GM12878 (cell line): ENCODE measurements at regions not wholly inside any gene's neighbourhood (a gene's known extent, or its start where the extent isn't known, plus 50 kb on each side); places are given as distances from the start of the nearest gene placed in this dataset.

Source experiments
- ATAC-seq: fragments of 200-7000 bp; cut with Tn5 transposase; 3 replicates; pipeline ENCODE4 v1.9.1; 2020; ENCODE audit warnings: mild to moderate bottlenecking, moderate library complexity
- BruUV-seq: library from RNA; stranded (reverse); fragments of 400-500 nt; replicated peaks from 2 replicates; lab custom pipeline; 2021; lab: Mats Ljungman, UMichigan
- CTCF ChIA-PET: fragments of 300-600 bp; sonication (Branson Sonifier 250); formaldehyde crosslinking; extraction: SDS; loops from one replicate; lab custom pipeline; 2021; ENCODE audit warnings: inconsistent platforms; lab: Yijun Ruan, JAX
- POLR2A ChIA-PET: fragments of 350-600 bp; formaldehyde crosslinking; extraction: SDS; loops from one replicate; lab custom pipeline; 2021; ENCODE audit warnings: inconsistent platforms; lab: Charles Lee
- RAD21 ChIA-PET: fragments of 300-600 bp; sonication (Branson Sonifier 250); formaldehyde crosslinking; loops from one replicate; lab custom pipeline; 2023; ENCODE audit warnings: antibody characterized with exemption; ENCODE audit not compliant: unreplicated experiment; lab: Charles Lee
- SMC1A ChIA-PET: fragments of 300-600 bp; sonication (Branson Sonifier 250); formaldehyde crosslinking; loops from one replicate; lab custom pipeline; 2023; ENCODE audit not compliant: unreplicated experiment, uncharacterized antibody; lab: Charles Lee
- DNase-seq: peaks from one replicate; pipeline ENCODE4 v3.0.0-alpha.2; 2011; ENCODE audit warnings: low read depth, low spot score
- FAIRE-seq: peaks from 3 replicates; lab custom pipeline; 2011; peaks lifted over from hg19 to GRCh38; lab: Jason Lieb, UNC
- H2AFZ ChIP-seq: 2 replicates; pipeline ENCODE4 v1.6.0; 2011; ENCODE audit warnings: low read depth, low read length, control low read depth; ENCODE audit not compliant: control insufficient read depth
- H3K27ac ChIP-seq: 2 replicates; pipeline ENCODE4 v1.5.1; 2011; ENCODE audit warnings: control low read depth; ENCODE audit not compliant: control insufficient read depth, insufficient read depth
- H3K27me3 ChIP-seq, 2 experiments: replicated peaks in 1 of 2; 2 replicates each; pipeline versions ENCODE4 v1.6.0 to v1.6.1; 2011; ENCODE audit warnings: low read length in 1 of 2; ENCODE audit not compliant: control insufficient read depth in 2 of 2, insufficient read depth in 2 of 2
- H3K36me3 ChIP-seq, 2 experiments: 2 replicates each; pipeline ENCODE4 v1.5.1; 2011; ENCODE audit warnings: low read length in 1 of 2; ENCODE audit not compliant: control insufficient read depth in 2 of 2, insufficient read depth in 2 of 2
- H3K4me1 ChIP-seq: 2 replicates; pipeline ENCODE4 v1.6.1; 2011; ENCODE audit warnings: mild to moderate bottlenecking, low read length, moderate library complexity, mixed read lengths; ENCODE audit not compliant: control insufficient read depth, insufficient read depth
- H3K4me2 ChIP-seq: 2 replicates; pipeline ENCODE4 v1.6.0; 2011; ENCODE audit warnings: control low read depth; ENCODE audit not compliant: control insufficient read depth, insufficient read depth
- H3K4me3 ChIP-seq: fragments of 200-600 bp; sonication (generic); 2 replicates; pipeline ENCODE4 v1.5.1; 2016
- H3K79me2 ChIP-seq: 2 replicates; pipeline ENCODE4 v1.6.0; 2011; ENCODE audit warnings: low read length; ENCODE audit not compliant: control insufficient read depth, insufficient read depth
- H3K9ac ChIP-seq: 2 replicates; pipeline ENCODE4 v1.8.0; 2011; ENCODE audit warnings: low read length, control low read depth, mixed read lengths; ENCODE audit not compliant: control insufficient read depth, insufficient read depth
- H3K9me3 ChIP-seq: replicated peaks from 3 replicates; pipeline ENCODE4 v1.5.1; 2011; ENCODE audit warnings: mild to moderate bottlenecking, low read length; ENCODE audit not compliant: control insufficient read depth, insufficient read depth
- H4K20me1 ChIP-seq: 2 replicates; pipeline ENCODE4 v1.6.0; 2011; ENCODE audit not compliant: control insufficient read depth, insufficient read depth
- CBX5 ChIP-seq: sonication (generic); IDR thresholded peaks from 2 replicates; pipeline ENCODE4 v1.6.1; 2016; ENCODE audit warnings: low read depth, moderate library complexity, mild to moderate bottlenecking, inconsistent platforms
- CREB1 ChIP-seq: IDR thresholded peaks from 2 replicates; pipeline ENCODE4 v1.6.1; 2012; ENCODE audit warnings: low read depth, mild to moderate bottlenecking, inconsistent platforms
- DPF2 ChIP-seq: fragments of 450-650 bp; IDR thresholded peaks from 2 replicates; pipeline ENCODE4 v1.6.1; 2017; ENCODE audit warnings: mild to moderate bottlenecking
- EED ChIP-seq: sonication (generic); IDR thresholded peaks from 2 replicates; pipeline ENCODE4 v1.6.1; 2016; ENCODE audit warnings: antibody characterized with exemption, low read depth
- FOS ChIP-seq: IDR thresholded peaks from 3 replicates; pipeline ENCODE4 v1.6.1; 2011; ENCODE audit warnings: borderline replicate concordance; ENCODE audit not compliant: insufficient read length; ENCODE audit errors: extremely low read depth
- KLF5 ChIP-seq: fragments of 450-650 bp; IDR thresholded peaks from 2 replicates; pipeline ENCODE4 v1.6.1; 2014; ENCODE audit warnings: mild to moderate bottlenecking; ENCODE audit not compliant: partially characterized antibody
- LARP7 ChIP-seq: fragments of 450-650 bp; IDR thresholded peaks from 2 replicates; pipeline ENCODE4 v1.6.1; 2017; ENCODE audit warnings: mild to moderate bottlenecking
- MTA3 ChIP-seq: IDR thresholded peaks from 2 replicates; pipeline ENCODE4 v1.6.1; 2012; ENCODE audit warnings: low read length, inconsistent platforms, borderline replicate concordance
- MYB ChIP-seq: fragments of 150-350 bp; IDR thresholded peaks from 2 replicates; pipeline ENCODE4 v1.6.1; 2014; ENCODE audit warnings: mild to moderate bottlenecking, low read depth, low read length, borderline replicate concordance
- PML ChIP-seq: IDR thresholded peaks from 2 replicates; pipeline ENCODE4 v1.6.1; 2012; ENCODE audit warnings: low read length, inconsistent platforms
- RAD21 ChIP-seq: IDR thresholded peaks from 2 replicates; pipeline ENCODE4 v1.6.1; 2011; ENCODE audit warnings: mild to moderate bottlenecking, low read depth, low read length, moderate library complexity; ENCODE audit not compliant: insufficient read depth
- ZNF622 ChIP-seq: fragments of 450-650 bp; IDR thresholded peaks from 2 replicates; pipeline ENCODE4 v1.6.1; 2017; ENCODE audit warnings: mild to moderate bottlenecking, inconsistent platforms
- ZSCAN29 ChIP-seq: fragments of 450-650 bp; IDR thresholded peaks from 2 replicates; pipeline ENCODE4 v1.6.1; 2017; ENCODE audit warnings: mild to moderate bottlenecking, moderate library complexity
- WGBS: methylation state at CpG from one replicate; pipeline ENCODE4 v1.1.6; 2016; ENCODE audit warnings: low lambda C conversion rate; ENCODE audit not compliant: insufficient replicate concordance, insufficient coverage; ENCODE audit errors: missing lambda C conversion rate; 5-methylcytosine and 5-hydroxymethylcytosine counted together
- in situ Hi-C: fragments of 300-500 bp; cut with MboI; formaldehyde crosslinking; loops from 9 replicates; pipeline ENCODE4 v1.14.3; 2018; ENCODE audit warnings: mixed read lengths
- intact Hi-C: fragments of 100-400 bp; cut with micrococcal nuclease; formaldehyde crosslinking; loops from one replicate; pipeline ENCODE4 v1.14.2; 2022; ENCODE audit not compliant: unreplicated experiment
- TF ChIP-seq, protein P1 (sequence below): IDR thresholded peaks from 2 replicates; pipeline ENCODE4 v1.6.1; 2012; ENCODE audit warnings: low read length, inconsistent platforms
- TF ChIP-seq, protein P2 (sequence below): fragments of 450-650 bp; IDR thresholded peaks from 2 replicates; pipeline ENCODE4 v1.6.1; 2017; ENCODE audit warnings: borderline replicate concordance

DNA sequence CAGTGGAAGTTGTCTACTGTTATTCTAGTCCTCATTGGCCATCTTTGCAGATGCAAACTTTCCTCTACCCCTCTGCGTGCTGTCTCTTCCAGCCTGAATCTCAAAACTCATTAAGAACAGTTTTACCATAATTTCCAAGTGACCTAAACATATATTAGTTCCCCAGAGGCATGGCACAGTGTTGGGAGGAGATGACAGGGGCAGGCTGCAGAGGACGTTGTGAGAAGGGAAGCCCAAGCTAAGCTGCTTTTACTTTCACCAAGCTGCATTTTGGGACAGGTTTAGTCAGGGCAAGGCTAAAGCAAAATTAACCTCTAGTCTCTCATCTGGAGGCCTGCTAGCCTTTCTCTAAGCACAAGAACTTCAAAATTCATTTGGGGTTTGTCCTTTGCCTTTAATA, 318.6 kb upstream of the SATB1 start:
- SMC1A ChIA-PET: interaction anchor here (0.9 kb wide), 1 partner anchor 28 kb away, joined by 3 read pairs; no protein-coding TSS in a partner anchor
- no peak overlapping the region for H3K4me2 ChIP-seq
- POLR2A ChIA-PET: no interaction called here
- H3K79me2 ChIP-seq: no peaks in the 10 kb centered on the region
- no peak for FAIRE-seq
- intact Hi-C loops: loop anchor here (10.0 kb wide), 1 partner anchor 319 kb away; the partner anchor contains the start of gene SATB1
- ATAC-seq: no peak
- DNase-seq: no peak
- H4K20me1 ChIP-seq: no peaks in the 10 kb centered on the region
- no peaks in the 10 kb centered on the region; a peak in 1 of 4 replicates for H3K27me3 ChIP-seq
- peaks cover 2% of the 10 kb centered on the region; the same call in 2 of the 3 replicates for H3K9me3 ChIP-seq
- TF ChIP-seq KLF5 (no peak), MYB (no peak)
- TF ChIP-seq, all 136 proteins: peak for 0
- in situ Hi-C loops: no loop called here
- Histone ChIP-seq H2AFZ (no peak overlapping the region), H3K4me3 (no peak overlapping the region), H3K27ac (no peak overlapping the region), H3K9ac (no peak overlapping the region), H3K4me1 (peaks cover 17% of the 10 kb centered on the region), H3K36me3 (no peaks in the 10 kb centered on the region)
- CTCF ChIA-PET: no interaction called here
- RAD21 ChIA-PET: no interaction called here
- WGBS: 38% methylated on average over 2 of the region's 2 CpGs
- no TSS peak for BruUV-seq

DNA sequence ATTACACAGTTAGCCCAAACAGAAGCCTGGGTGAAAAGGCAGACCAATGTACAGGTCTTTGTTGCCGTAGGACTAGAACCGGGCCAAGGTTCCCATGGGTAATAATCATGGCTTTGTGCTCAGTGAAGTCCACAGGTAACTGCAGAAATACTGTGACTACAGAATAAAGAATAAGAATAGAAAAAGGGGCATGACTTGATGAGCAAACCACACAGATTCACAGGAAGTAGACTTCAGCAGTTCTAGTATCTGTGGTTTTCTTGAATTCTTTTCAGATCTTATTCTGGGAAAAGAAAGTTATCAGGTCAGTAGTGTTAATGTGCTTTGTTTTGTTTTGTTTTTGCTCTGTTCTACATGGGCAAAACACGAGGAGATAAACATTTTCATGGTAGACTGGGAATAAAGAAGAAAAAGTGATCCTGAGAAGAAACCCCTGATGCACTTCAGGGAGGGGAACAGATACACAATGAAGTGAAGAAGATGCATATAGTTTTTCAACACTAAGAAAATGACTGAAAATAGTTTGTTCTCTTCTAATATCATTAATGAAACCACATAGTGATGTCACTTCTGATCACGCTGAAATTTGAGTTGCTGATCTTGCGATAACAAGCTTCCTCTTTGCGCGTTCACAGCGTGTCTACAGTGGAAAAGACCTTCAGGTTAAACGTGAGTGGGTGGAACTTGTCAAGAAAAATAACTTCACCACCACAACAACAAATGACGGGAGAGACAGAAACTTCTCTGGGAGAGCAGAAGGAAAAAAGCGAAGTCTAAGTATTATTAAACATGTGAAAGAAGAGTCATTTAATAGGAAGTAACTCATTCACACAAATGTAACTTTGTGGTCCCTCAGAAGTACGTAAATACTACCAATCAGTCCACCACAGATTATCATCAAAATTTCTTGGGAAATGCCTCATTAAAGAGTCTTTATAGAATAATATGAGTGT, 315.8 kb upstream of the SATB1 start:
- H4K20me1 ChIP-seq: no peaks in the 10 kb centered on the region
- H3K4me1 ChIP-seq: peaks cover 17% of the 10 kb centered on the region
- peak; percentile 61 for DNase-seq
- no TSS peak for BruUV-seq
- peak overlapping the region; percentile 53 for H3K27ac ChIP-seq
- POLR2A ChIA-PET: no interaction called here
- intact Hi-C loops (loop anchor here (10.0 kb wide), 1 partner anchor 316 kb away; the partner anchor contains the start of gene SATB1), in situ Hi-C loops (no loop called here)
- SMC1A ChIA-PET: interaction anchor here (1.0 to 2.7 kb wide), 7 partner anchors 9 to 185 kb away, joined by 3 to 8 read pairs (median 4); no protein-coding TSS in a partner anchor
- CTCF ChIA-PET: no interaction called here
- H3K4me2 ChIP-seq: peak overlapping the region; percentile 78
- RAD21 ChIA-PET: no interaction called here
- H3K9me3 ChIP-seq: no peaks in the 10 kb centered on the region; the same call in 1 of the 3 replicates
- no peaks in the 10 kb centered on the region for H3K36me3 ChIP-seq
- peak overlapping the region; percentile 33; the same call in 1 of the 2 replicates for H3K4me3 ChIP-seq
- WGBS: under 1% methylated on average over 12 of the region's 12 CpGs
- H2AFZ ChIP-seq: peak overlapping the region; percentile 3
- FAIRE-seq: peak; percentile 89
- no peaks in the 10 kb centered on the region; a peak in 1 of 4 replicates for H3K27me3 ChIP-seq
- H3K9ac ChIP-seq: no peak overlapping the region
- peak; percentile 87 for ATAC-seq
- H3K79me2 ChIP-seq: no peaks in the 10 kb centered on the region
- TF ChIP-seq FOS (no peak), MTA3 (peak; percentile 68; the same call in 1 of the 2 replicates), DPF2 (peak; percentile 89), EED (peak; percentile 29; the same call in 1 of the 2 replicates), ZSCAN29 (no peak), CREB1 (peak; percentile 66), ZNF622 (no peak), PML (peak; percentile 43; the same call in 1 of the 2 replicates), RAD21 (no peak), LARP7 (no peak), CBX5 (0 out of 2 replicates have a peak, but pooled peaks have one; percentile 12)
- TF ChIP-seq, protein P1, sequence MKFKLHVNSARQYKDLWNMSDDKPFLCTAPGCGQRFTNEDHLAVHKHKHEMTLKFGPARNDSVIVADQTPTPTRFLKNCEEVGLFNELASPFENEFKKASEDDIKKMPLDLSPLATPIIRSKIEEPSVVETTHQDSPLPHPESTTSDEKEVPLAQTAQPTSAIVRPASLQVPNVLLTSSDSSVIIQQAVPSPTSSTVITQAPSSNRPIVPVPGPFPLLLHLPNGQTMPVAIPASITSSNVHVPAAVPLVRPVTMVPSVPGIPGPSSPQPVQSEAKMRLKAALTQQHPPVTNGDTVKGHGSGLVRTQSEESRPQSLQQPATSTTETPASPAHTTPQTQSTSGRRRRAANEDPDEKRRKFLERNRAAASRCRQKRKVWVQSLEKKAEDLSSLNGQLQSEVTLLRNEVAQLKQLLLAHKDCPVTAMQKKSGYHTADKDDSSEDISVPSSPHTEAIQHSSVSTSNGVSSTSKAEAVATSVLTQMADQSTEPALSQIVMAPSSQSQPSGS: peak; percentile 87
- TF ChIP-seq, protein P2, sequence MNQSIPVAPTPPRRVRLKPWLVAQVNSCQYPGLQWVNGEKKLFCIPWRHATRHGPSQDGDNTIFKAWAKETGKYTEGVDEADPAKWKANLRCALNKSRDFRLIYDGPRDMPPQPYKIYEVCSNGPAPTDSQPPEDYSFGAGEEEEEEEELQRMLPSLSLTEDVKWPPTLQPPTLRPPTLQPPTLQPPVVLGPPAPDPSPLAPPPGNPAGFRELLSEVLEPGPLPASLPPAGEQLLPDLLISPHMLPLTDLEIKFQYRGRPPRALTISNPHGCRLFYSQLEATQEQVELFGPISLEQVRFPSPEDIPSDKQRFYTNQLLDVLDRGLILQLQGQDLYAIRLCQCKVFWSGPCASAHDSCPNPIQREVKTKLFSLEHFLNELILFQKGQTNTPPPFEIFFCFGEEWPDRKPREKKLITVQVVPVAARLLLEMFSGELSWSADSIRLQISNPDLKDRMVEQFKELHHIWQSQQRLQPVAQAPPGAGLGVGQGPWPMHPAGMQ: no peak
